SKM-1 treated with dmso at 0.1 percent for 144 hours (cell line): ENCODE measurements at regions not wholly inside any gene's neighbourhood (a gene's known extent, or its start where the extent isn't known, plus 50 kb on each side); places are given as distances from the start of the nearest gene placed in this dataset.

Experiments used
- DNase-seq: peaks from one replicate; lab custom pipeline; 2025; ENCODE audit not compliant: unreplicated experiment; lab: John Stamatoyannopoulos, UW

GRCh38 chr11:45089251-45089650 is 57.2 kb upstream of the PRDM11 start:
- no peak for DNase-seq

GRCh38 chr11:45089676-45090499 is 56.6 kb upstream of the PRDM11 start:
- DNase-seq: peak; percentile 31

GRCh38 chr11:45090607-45091006 is 55.8 kb upstream of the PRDM11 start:
- DNase-seq: no peak

GRCh38 chr11:45091563-45092403 is 54.7 kb upstream of the PRDM11 start:
- no peak for DNase-seq

DNA sequence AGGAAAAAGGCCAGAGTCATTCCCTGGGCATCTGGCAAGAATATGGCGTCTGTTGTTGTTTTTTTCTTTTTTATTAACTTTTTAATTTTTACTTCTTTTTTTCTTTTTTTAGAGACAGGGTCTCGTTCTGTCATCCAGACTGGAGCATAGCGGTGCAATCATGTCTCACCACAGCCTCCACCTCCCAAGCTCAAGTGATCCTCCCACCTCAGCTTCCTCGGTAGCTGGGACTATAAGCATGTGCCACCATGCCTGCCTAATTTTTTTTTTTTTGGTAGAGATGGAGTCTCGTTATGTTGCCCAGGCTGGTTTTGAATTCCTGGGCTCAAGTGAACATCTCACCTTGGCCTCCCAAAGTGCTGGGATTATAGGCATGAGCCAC is 54.0 kb upstream of the PRDM11 start:
- DNase-seq: no peak

DNA sequence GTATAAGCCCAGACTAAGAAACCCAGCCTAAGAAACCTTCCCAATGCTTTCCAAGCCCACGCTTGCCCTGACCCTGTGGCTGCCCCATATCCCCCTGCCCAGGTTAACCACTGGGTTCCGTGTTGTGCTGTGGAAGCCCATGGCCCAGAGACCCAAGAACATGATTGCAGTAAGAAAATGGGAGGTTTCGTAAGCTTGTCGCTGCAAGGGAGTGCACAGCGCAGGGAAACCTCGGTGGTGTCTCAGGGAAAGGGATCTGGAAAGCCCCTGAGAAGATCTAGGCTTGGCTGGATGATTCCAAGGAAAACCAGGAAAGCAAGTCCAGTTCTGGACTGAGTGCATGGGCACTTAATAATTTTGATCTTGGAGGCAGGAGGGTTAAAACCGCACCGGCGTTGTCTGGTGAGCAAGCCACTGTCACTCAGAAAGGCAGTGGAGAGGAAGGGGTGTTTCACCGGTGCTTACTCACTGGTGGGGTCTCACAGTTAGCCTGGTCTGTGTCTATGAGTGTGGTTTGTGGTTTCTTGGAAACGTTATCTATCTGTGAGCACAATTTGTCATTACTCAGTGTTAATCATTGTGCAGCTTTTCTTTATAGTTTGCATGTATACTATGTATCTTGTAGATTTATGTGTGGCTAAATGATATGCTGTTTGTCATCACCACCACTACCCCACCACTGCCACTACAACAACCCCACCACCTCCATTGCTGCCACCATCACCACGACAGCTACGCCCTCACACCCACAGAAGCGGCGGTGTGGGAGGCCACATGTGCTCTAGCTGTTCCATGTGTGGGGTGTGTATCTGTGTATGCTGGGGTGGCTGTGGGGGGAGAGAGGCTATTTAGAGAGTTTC is 53.3 kb upstream of the PRDM11 start:
- no peak for DNase-seq

DNA sequence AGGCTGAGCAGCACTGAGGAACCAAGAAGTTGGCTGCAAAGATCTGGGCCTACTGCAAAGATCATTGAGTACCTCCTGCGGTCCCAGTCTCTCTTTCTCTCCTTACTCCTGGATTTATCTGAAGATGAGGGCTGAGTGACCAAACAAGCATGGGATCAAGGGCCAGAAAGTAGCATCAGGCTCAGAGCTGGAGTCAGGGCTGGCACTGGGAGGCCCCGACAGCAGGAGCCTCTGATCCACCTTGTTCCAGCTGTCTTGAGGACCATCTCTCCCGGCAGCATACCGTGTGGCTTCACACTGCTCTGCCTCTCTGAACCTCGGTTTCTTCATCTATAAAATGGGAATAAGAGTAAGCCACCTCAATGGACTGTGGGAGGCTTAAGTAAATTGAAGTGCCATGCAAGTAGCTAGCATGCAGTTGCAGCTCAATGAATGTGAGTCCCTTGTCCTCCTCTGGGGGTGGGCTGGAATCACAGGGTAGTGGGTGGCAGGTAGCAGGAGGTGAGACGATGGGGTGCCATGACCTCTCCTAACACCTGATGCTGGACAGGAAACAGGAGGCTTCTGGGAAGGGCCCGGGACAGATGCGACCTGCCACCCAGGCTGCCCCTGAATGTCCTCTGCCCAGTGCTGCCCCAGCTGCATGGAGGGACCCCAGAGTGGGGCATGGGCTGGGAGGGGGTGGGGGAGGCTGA is 52.5 kb upstream of the PRDM11 start:
- no peak for DNase-seq

- no peak for DNase-seq
Observed at GRCh38 chr11:45094958-45095690, 51.3 kb upstream of the PRDM11 start.

GRCh38 chr11:45095691-45096010 is 50.8 kb upstream of the PRDM11 start:
- no peak for DNase-seq

DNA sequence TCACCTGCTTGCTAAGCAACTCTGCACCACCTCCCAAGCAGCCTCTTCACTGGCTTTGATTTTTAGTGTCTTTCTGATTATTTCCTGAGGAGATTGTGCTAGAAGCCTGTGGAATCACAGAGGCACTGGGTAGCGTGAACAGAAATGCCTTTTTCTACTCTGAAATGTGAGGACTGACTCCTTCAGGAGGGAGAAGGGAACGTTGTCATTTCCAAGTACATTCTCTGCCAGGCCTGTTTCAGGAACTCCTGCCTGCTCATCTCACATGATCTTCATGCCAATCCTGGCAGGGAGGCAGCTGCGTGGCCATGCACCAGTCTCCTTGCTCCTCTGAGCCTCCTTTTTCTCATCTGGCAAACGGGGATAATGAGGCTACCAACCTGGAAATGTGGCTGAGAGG is 49.8 kb upstream of the PRDM11 start:
- DNase-seq: no peak
